SK-N-SH (cell line): ENCODE measurements at regions not wholly inside any gene's neighbourhood (a gene's known extent, or its start where the extent isn't known, plus 50 kb on each side); places are given as distances from the start of the nearest gene placed in this dataset.

ENCODE experiments used
- CTCF ChIA-PET: fragments of 300-600, 350-600 bp; formaldehyde crosslinking; extraction: SDS; loops from one replicate; lab custom pipeline; 2021; lab: Yijun Ruan, JAX
- POLR2A ChIA-PET: fragments of 350-600 bp; sonication (Branson Sonifier 250); formaldehyde crosslinking; extraction: SDS; loops from one replicate; lab custom pipeline; 2020; ENCODE audit warnings: antibody characterized with exemption, inconsistent platforms; lab: Yijun Ruan, JAX
- DNase-seq: peaks from one replicate; pipeline ENCODE4 v3.0.0; 2012
- H2AFZ ChIP-seq: fragments of 200-600 bp; sonication (generic); 2 replicates; pipeline ENCODE4 v1.8.1; 2016; ENCODE audit warnings: antibody characterized with exemption, mild to moderate bottlenecking, low read depth
- H3F3A ChIP-seq: fragments of 200-600 bp; sonication (generic); replicated peaks from 2 replicates; pipeline ENCODE3; 2016; ENCODE audit warnings: antibody characterized with exemption, mild to moderate bottlenecking; ENCODE audit not compliant: insufficient read depth
- H3K27ac ChIP-seq, 2 experiments: fragments of 200-500 bp in 1 of 2; fragments of 200-600 bp in 1 of 2; sonication (Bioruptor generic) in 1 of 2; sonication (generic), shearing (Covaris generic) in 1 of 2; 2 replicates each; pipeline versions ENCODE4 v1.5.1 to v1.6.1; 2014 to 2016; ENCODE audit warnings: low read depth in 2 of 2, inconsistent platforms in 1 of 2, low read length in 1 of 2, mild to moderate bottlenecking in 1 of 2, mixed read lengths in 1 of 2
- H3K27me3 ChIP-seq: fragments of 200-600 bp; sonication (generic), shearing (Covaris generic); 2 replicates; pipeline ENCODE4 v1.6.1; 2016; ENCODE audit warnings: mixed run types; ENCODE audit not compliant: insufficient read depth
- H3K36me3 ChIP-seq, 2 experiments: fragments of 200-500 bp in 1 of 2; fragments of 200-600 bp in 1 of 2; sonication (Bioruptor generic) in 1 of 2; sonication (generic) in 1 of 2; replicated peaks in 1 of 2; 2 replicates each; pipeline versions ENCODE3 to v1.5.1; 2014 to 2016; ENCODE audit warnings: low read length in 1 of 2, mild to moderate bottlenecking in 1 of 2; ENCODE audit not compliant: insufficient read depth in 2 of 2, control insufficient read depth in 1 of 2
- H3K4me1 ChIP-seq, 2 experiments: fragments of 200-500 bp in 1 of 2; fragments of 200-600 bp in 1 of 2; sonication (Bioruptor generic) in 1 of 2; sonication (generic), shearing (Covaris generic) in 1 of 2; 2 replicates each; pipeline versions ENCODE4 v1.5.1 to v1.6.1; 2014 to 2016; ENCODE audit warnings: low read depth in 1 of 2, low read length in 1 of 2, mixed run types in 1 of 2; ENCODE audit not compliant: insufficient read depth in 2 of 2, control insufficient read depth in 1 of 2
- H3K4me2 ChIP-seq: fragments of 200-600 bp; sonication (generic), shearing (Covaris generic); 2 replicates; pipeline ENCODE4 v1.6.1; 2017; ENCODE audit warnings: mixed run types
- H3K4me3 ChIP-seq, 2 experiments: fragments of 200-500 bp in 1 of 2; fragments of 200-600 bp in 1 of 2; sonication (Bioruptor generic) in 1 of 2; sonication (generic), shearing (Covaris generic) in 1 of 2; 2 replicates each; pipeline versions ENCODE4 v1.5.1 to v1.8.1; 2014 to 2016; ENCODE audit warnings: low read depth in 2 of 2, inconsistent platforms in 1 of 2, low read length in 1 of 2, mild to moderate bottlenecking in 1 of 2, mixed read lengths in 1 of 2, moderate library complexity in 1 of 2
- H3K79me2 ChIP-seq: fragments of 200-600 bp; sonication (generic); 2 replicates; pipeline ENCODE4 v1.8.1; 2017; ENCODE audit warnings: mild to moderate bottlenecking; ENCODE audit not compliant: insufficient read depth
- H3K9ac ChIP-seq: fragments of 200-600 bp; sonication (generic); 2 replicates; pipeline ENCODE4 v1.6.1; 2017; ENCODE audit warnings: mixed run types
- H3K9me2 ChIP-seq: fragments of 200-600 bp; sonication (generic); 2 replicates; pipeline ENCODE4 v1.6.1; 2017; ENCODE audit warnings: mixed run types
- H3K9me3 ChIP-seq: fragments of 200-600 bp; sonication (generic); 2 replicates; pipeline ENCODE4 v1.6.1; 2017; ENCODE audit warnings: mixed run types, mild to moderate bottlenecking, moderate library complexity
- H4K20me1 ChIP-seq: fragments of 200-600 bp; sonication (generic); 2 replicates; pipeline ENCODE4 v1.6.1; 2017; ENCODE audit warnings: mild to moderate bottlenecking, mixed run types; ENCODE audit not compliant: insufficient read depth
- CTCF ChIP-seq: fragments of 200-600 bp; sonication (generic); IDR thresholded peaks from 2 replicates; pipeline ENCODE4 v1.6.1; 2017; ENCODE audit warnings: antibody characterized with exemption, mild to moderate bottlenecking, moderate library complexity
- ELF1 ChIP-seq: IDR thresholded peaks from 2 replicates; pipeline ENCODE4 v1.4.0; 2012
- EP300 ChIP-seq, 2 experiments: IDR thresholded peaks; 2 replicates each; pipeline versions ENCODE4 v1.4.0 to v1.6.1; 2012; ENCODE audit warnings: borderline replicate concordance in 1 of 2, low read depth in 1 of 2, low read length in 1 of 2
- EZH2phosphoT487 ChIP-seq: fragments of 200-600 bp; sonication (generic); IDR thresholded peaks from 2 replicates; pipeline ENCODE4 v1.6.1; 2017; ENCODE audit warnings: low read depth, mixed run types, mild to moderate bottlenecking, antibody characterized with exemption, moderate library complexity, borderline replicate concordance
- FOSL2 ChIP-seq: IDR thresholded peaks from 2 replicates; pipeline ENCODE4 v1.4.0; 2012; ENCODE audit warnings: low read depth, mild to moderate bottlenecking, moderate library complexity, borderline replicate concordance
- FOXM1 ChIP-seq: IDR thresholded peaks from 2 replicates; pipeline ENCODE4 v1.4.0; 2012; ENCODE audit warnings: low read depth, mild to moderate bottlenecking
- GABPA ChIP-seq: IDR thresholded peaks from 2 replicates; pipeline ENCODE4 v1.4.0; 2012; ENCODE audit warnings: low read depth, mild to moderate bottlenecking
- MEF2A ChIP-seq: IDR thresholded peaks from 2 replicates; pipeline ENCODE4 v1.4.0; 2012; ENCODE audit warnings: low read depth, borderline replicate concordance
- MXI1 ChIP-seq: IDR thresholded peaks from 2 replicates; pipeline ENCODE4 v1.6.1; 2012; ENCODE audit warnings: mild to moderate bottlenecking, low read depth, low read length, improper control_type of control experiment
- NFIC ChIP-seq: IDR thresholded peaks from 2 replicates; pipeline ENCODE4 v1.4.0; 2012; ENCODE audit warnings: borderline replicate concordance
- RAD21 ChIP-seq: IDR thresholded peaks from 2 replicates; pipeline ENCODE4 v1.6.1; 2012; ENCODE audit warnings: mild to moderate bottlenecking, low read length
- RCOR1 ChIP-seq: fragments of 150-350 bp; IDR thresholded peaks from 2 replicates; pipeline ENCODE4 v1.6.1; 2017; ENCODE audit warnings: antibody characterized with exemption, low read length
- REST ChIP-seq: IDR thresholded peaks from 2 replicates; pipeline ENCODE4 v1.6.1; 2012; ENCODE audit warnings: mild to moderate bottlenecking, low read depth, low read length, moderate library complexity
- RXRA ChIP-seq: IDR thresholded peaks from 2 replicates; pipeline ENCODE4 v1.4.0; 2012; ENCODE audit warnings: low read depth, mild to moderate bottlenecking, borderline replicate concordance
- SMC3 ChIP-seq: IDR thresholded peaks from 2 replicates; pipeline ENCODE4 v1.6.1; 2012; ENCODE audit warnings: low read depth, low read length, improper control_type of control experiment
- USF2 ChIP-seq: fragments of 150-350 bp; IDR thresholded peaks from 2 replicates; pipeline ENCODE4 v1.6.1; 2017; ENCODE audit warnings: antibody characterized with exemption, low read length, low read depth, borderline replicate concordance
- YY1 ChIP-seq: IDR thresholded peaks from 2 replicates; pipeline ENCODE4 v1.4.0; 2012; ENCODE audit warnings: low read depth, mild to moderate bottlenecking
- ZBTB33 ChIP-seq: IDR thresholded peaks from 2 replicates; pipeline ENCODE4 v1.4.0; 2012; ENCODE audit warnings: low read depth, borderline replicate concordance
- WGBS: methylation state at CpG from one replicate; pipeline ENCODE4 v1.1.6; 2017; ENCODE audit warnings: low lambda C conversion rate; 5-methylcytosine and 5-hydroxymethylcytosine counted together

- POLR2A ChIA-PET = no interaction called here
- H3K27ac ChIP-seq = no peak overlapping the region
- TF ChIP-seq USF2 = no peak
- TF ChIP-seq ZBTB33 = no peak
- TF ChIP-seq EP300 (IDR thresholded peaks at IDR 0.05; ENCODE audit: borderline replicate concordance in 1 of 2, low read depth in 1 of 2, low read length in 1 of 2) = no peak
- TF ChIP-seq MXI1 = no peak
- no peak for TF ChIP-seq GABPA
- TF ChIP-seq FOSL2 = no peak
- TF ChIP-seq NFIC = no peak
- TF ChIP-seq RAD21 = no peak
- TF ChIP-seq RCOR1 = no peak
- TF ChIP-seq CTCF = no peak
- DNase-seq = no peak
- no peaks in the 10 kb centered on the region for H3F3A ChIP-seq
- H2AFZ ChIP-seq = no peak overlapping the region
- 40% methylated on average over 3 of the region's 3 CpGs for WGBS
- peaks cover 3% of the 10 kb centered on the region; the same call in 1 of the 2 replicates for H3K9me3 ChIP-seq
- H3K9ac ChIP-seq = no peak overlapping the region
- H3K4me1 ChIP-seq = no peaks in the 10 kb centered on the region
- H3K27me3 ChIP-seq = no peaks in the 10 kb centered on the region
- CTCF ChIA-PET = no interaction called here
- H3K36me3 ChIP-seq = no peaks in the 10 kb centered on the region
- no peaks in the 10 kb centered on the region for H3K9me2 ChIP-seq
- no peaks in the 10 kb centered on the region for H4K20me1 ChIP-seq
- no peak overlapping the region for H3K4me3 ChIP-seq
- H3K4me2 ChIP-seq = no peak overlapping the region
- H3K79me2 ChIP-seq = no peaks in the 10 kb centered on the region
Observed at GRCh38 chr10:10093021-10093420, 924.7 kb upstream of the CELF2 start.

GRCh38 chr10:10094691-10095090 is 923.0 kb upstream of the CELF2 start:
- H2AFZ ChIP-seq = no peak overlapping the region
- H3K4me2 ChIP-seq = no peak overlapping the region
- no peaks in the 10 kb centered on the region for H3F3A ChIP-seq
- no peaks in the 10 kb centered on the region for H4K20me1 ChIP-seq
- no peaks in the 10 kb centered on the region for H3K27me3 ChIP-seq
- ChIA-PET CTCF (no interaction called here), POLR2A (no interaction called here)
- H3K9me3 ChIP-seq = peaks cover 3% of the 10 kb centered on the region; the same call in 1 of the 2 replicates
- no peaks in the 10 kb centered on the region for H3K4me1 ChIP-seq
- H3K79me2 ChIP-seq = no peaks in the 10 kb centered on the region
- no peak overlapping the region for H3K9ac ChIP-seq
- no peaks in the 10 kb centered on the region for H3K36me3 ChIP-seq
- WGBS = 19% methylated on average over 5 of the region's 5 CpGs
- no peaks in the 10 kb centered on the region for H3K9me2 ChIP-seq
- H3K4me3 ChIP-seq = no peak overlapping the region
- no peak overlapping the region for H3K27ac ChIP-seq
- DNase-seq = no peak
- no peak for TF ChIP-seq ELF1
- no peak for TF ChIP-seq GABPA
- TF ChIP-seq REST = no peak
- no peak for TF ChIP-seq EP300 (IDR thresholded peaks at IDR 0.05; ENCODE audit: borderline replicate concordance in 1 of 2, low read depth in 1 of 2, low read length in 1 of 2)
- no peak for TF ChIP-seq FOXM1
- TF ChIP-seq RXRA = no peak
- TF ChIP-seq MEF2A = no peak
- TF ChIP-seq RAD21 = no peak
- TF ChIP-seq EZH2phosphoT487 = no peak
- TF ChIP-seq ZBTB33 = no peak
- no peak for TF ChIP-seq YY1
- no peak for TF ChIP-seq NFIC
- no peak for TF ChIP-seq SMC3
